GM19351 (cell line): ENCODE measurements at regions not wholly inside any gene's neighbourhood (a gene's known extent, or its start where the extent isn't known, plus 50 kb on each side); places are given as distances from the start of the nearest gene placed in this dataset.
"Not testable (repeated sequence)": the region's sequence is repeated elsewhere in the genome, so short reads cannot be mapped to it uniquely, and the experiment has no call there.

ENCODE experiments used
- ATAC-seq: cut with Tn5 transposase; IDR thresholded peaks from one replicate; pipeline ENCODE4 v1.9.1; 2021; ENCODE audit warnings: mild to moderate bottlenecking, moderate library complexity; ENCODE audit not compliant: unreplicated experiment

DNA sequence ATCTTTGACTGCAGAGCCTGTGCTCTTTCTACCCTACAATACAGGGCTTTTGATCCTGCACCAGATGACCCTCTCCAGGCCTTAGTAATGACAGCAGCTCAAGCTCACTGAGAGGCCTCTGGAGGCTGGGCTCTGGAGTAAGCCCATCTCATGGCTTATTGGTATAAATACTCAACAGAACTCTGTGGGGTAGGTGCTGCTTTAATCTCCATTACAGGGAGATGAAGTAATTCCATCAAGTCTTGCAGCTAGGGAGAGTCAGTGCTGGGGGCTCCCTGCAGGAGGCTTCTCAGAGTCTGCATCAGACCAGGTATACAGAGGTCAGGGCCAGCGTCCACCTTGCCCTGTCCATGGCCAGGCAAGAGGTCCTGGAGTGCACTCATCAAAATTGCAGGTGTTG lies 89.2 kb upstream of the SLC6A11 start:
- ATAC-seq = no peak

DNA sequence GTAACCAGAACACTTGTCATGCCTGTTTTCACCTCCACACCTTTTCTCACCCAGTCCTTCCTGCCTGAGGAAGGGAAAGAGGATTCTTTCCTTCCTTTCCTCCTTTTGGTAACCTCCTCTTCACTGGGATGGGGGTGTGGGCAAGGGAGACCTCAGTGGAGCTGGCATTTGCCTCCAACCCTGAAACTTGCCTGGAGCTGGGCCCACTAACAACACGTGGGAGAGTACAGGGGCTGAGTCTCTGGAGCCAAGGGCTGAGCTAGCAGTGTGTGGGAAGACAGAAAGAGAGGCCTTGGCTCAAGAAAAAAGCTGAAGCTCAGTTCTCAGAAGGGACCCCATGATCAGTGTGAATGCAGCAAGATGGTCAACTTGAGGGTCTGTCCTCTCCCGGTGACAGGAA lies 86.6 kb upstream of the SLC6A11 start:
- no peak for ATAC-seq

DNA sequence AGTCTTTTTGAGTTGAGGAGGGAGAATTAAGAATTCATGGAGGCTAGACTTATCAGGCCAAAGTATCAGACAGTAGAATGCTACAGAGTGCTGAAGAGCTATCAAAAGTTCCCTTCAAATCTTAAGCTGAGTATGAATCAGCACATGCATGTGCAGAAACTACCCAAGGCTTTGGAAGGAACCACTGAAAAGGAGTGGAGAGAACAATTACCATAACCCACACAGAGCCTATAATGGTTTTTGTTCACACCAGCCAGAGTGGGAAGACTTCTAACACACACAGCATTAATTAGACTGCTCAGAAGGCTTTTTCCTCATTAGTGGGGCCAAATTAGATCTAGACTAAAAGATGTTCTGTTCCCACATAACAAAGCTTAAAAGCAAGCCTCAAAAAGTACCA lies 83.7 kb upstream of the SLC6A11 start:
- ATAC-seq = no peak

DNA sequence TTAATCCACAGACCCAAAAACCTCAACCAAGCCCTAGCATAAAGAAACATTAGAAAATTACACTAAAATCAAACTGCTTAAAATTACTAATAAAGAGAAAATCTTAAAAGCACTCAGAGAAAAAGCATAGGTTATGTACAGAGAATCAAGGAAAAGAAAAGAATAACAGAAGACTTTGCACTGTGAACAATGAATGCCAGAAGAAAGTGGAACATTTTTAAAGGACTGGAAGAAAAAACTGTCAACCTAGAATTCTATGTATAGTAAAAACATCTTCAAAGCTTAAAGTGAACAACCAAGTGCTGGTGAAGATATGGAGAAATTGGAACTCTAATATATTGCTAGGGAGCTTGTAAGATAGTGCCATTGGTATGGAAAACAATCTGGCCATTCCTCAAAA lies 82.7 kb upstream of the SLC6A11 start:
- ATAC-seq = no peak

DNA sequence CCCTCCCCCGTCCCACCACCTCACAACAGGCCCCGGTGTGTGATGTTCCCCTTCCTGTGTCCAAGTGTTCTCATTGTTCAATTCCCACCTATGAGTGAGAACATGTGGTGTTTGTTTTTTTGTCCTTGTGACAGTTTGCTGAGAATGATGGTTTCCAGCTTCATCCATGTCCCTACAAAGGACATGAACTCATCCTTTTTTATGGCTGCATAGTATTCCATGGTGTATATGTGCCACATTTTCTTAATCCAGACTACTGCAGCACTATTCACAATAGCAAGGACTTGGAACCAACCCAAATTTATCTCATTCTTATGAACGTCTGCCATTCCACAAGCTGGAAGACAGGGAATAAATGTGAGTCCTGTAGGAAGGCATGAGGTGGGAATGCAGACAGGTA lies 79.6 kb upstream of the SLC6A11 start:
- not testable (repeated sequence) for ATAC-seq

DNA sequence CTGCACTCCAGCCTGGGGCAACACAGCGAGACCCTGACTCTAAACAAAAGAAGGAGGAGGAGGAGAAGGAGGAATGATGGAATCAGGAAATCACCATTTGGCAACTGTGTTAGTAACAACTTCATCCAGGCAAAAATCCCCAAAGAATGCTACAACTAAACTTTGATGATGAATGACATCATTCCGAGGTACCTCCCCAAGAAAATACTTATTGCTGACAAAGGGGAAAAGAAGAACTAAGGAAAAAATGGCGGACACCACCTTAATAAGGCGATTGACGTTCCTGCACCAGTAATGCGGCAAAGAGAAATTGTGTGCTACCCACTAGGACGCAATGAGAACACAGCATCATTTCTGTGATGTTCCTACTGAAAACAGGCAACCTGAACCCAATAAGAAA lies 78.2 kb upstream of the SLC6A11 start:
- ATAC-seq = no peak

DNA sequence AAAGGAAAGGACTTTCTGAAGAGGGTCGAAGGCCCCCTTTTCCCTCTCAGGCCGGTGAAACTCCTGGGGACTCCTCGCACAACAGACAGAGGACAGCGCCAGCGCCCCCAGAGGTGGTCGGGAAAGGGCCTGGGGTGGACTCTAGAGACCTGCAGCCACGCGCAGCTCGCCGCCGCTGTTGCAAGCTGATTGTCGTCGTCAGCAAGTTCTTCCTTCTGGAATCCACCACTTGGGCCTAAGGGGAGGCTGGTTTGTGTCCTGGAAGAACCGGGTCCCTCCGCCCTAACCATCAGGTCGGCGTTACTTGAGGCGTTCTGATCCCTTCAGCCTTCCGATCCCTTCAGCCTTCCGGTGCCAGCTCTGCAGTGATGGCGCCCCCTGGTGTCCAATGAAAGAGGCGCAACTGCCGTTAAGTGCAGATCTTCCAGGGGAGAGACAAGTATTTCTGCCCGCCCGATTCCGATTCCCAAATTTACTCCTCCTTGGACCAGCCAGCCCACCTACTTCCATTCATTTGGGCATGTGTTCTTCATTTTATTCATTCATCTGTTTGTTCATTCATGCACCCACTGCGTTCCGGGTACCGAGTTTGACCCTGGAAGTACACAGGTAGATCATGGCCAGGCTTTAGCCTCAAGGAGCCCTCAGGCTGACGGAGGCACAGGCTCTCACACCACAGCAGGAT lies 77.2 kb upstream of the SLC6A11 start:
- ATAC-seq = peak; percentile 63

DNA sequence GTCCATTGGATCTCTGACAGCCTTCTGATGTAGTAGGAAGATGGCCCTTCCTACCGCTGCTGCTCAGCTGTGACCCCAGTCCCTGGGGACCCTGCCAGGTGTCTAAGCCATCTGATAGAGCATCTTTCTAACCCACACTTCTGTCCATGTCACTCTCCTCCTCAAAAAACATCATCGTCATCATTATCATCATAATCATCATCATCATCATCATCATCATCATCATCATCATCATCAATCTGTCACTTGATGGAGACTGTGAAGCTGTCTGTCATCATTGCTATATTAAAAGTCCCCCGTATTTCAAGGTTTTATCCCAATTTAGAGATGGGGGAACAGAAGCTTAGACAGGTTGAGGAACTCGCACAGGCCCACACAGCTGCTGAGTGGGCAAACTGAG lies 75.1 kb upstream of the SLC6A11 start:
- ATAC-seq = no peak

DNA sequence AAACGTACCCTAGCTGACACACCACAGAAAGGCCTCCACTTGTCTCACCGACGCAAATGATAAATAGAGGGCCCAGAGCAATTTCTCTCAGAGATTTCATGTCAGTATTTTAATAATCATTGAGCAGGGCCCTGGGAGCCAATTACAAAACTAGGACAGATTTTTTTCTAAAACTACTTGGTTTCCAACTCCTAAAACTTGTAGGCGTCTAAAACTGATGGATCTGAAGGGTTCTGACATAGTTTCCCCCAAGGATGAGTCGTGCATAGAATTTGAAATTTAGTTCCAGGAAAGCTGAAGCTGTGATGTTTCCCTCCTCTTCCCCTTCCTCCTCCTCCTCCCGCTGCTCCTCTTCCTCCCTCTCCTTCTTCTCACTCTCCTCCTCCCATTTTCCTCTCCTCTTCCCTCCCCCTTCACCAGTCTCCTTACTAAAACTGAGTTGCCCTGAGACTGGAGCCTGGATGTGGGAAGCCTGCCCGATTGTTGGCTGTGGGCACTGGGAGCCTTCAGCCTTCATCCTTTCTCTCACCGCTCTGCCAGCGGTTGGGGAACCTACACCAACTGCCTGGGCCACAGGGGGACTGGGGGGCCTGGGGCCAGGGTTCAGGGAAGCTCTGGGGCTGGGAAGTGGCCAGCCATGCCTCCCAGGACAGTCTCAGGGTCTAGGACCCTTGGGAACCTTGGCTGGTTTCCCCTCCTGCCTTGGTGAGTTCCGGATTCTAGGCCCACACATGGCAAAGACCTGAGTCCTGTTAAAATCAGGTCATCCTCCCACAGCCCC lies 73.9 kb upstream of the SLC6A11 start:
- ATAC-seq = no peak

DNA sequence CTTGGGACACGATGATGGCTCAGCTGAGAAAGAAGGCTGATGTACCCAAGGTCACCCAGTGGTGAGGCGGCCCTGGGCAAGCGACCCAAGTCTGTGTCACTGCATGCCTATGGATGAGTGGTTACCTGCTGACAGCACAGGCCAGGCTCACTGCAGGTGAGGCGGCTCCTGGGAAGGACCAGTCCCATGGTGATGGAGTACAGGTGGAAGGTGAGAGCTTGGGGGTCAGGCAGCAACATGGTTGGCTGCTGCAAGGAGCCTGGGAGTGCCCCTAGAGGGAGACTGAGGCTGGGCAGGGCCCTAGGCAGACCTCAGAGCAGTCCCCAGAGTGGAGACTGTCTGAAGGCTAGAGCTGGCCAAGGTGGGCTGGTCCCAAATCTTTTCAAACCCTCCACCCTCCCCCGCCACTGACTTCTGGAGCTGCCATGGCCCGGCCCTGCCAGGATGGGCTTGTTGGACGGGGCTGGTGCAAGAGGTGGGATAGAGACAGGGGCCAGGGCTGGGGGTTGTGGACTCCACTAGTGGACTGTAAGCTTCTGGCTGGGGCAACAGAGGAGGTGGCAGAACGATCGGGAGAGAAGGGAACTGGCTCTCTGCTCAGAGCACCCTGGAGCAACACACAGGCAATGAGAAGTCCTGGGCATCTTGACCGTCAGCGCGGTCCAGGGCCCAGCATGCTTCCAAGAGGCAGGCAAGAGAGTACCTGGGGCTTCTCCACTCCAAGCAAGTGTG lies 72.5 kb upstream of the SLC6A11 start:
- no peak for ATAC-seq

DNA sequence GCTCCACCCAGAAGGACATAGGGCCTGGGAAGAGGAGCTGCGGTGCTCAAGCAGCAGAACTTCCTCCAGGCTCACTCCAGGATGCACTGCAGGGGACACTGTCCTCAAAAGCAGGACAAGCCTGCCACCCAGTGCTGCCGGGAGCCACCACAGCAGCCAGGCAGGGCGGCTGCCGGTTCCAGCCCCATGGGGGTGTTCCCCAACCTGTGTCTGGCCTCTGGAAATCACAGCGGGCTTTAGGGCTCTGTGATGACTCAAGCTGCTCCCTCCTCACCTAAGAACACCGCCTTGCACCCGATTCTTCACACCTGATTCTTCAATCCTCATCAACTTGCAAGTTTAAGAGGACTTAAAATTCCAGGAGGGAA lies 71.9 kb upstream of the SLC6A11 start:
- ATAC-seq = no peak

DNA sequence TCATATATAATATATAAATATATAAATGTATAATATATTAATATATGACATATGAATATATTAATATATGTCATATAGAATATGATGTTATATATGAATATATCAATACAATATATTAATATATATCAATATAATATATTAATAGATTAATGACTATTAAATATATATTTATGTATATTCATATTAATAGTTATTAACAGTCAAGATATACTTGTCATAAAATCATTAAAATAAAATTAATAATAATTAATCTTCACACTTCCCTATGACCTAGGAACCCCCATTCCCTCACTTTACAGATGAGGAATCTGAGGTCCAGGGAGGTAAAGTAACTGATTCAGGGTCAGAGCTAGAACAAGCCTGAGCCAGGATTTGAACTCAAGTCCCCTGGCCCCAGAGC lies 70.6 kb upstream of the SLC6A11 start:
- ATAC-seq = no peak

DNA sequence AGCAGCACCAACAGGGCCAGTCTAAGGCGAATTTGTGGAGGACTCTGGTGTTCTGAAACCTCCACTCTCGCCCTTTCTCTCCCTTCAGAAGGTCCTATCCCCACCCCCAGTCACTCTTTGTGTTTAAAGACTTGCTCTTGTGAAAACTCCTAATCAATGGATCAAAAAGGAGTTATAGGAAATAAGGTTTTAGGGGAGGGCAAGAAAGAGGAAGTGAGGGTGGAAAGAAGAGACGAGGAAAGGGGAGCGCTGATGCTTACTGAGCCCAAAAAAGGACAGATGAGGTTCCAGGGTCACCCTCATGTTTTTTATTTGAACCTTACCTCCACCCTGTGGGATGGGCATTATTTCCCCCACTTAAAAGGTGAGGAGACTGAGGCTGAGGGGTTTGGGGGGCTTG lies 70.0 kb upstream of the SLC6A11 start:
- no peak for ATAC-seq

DNA sequence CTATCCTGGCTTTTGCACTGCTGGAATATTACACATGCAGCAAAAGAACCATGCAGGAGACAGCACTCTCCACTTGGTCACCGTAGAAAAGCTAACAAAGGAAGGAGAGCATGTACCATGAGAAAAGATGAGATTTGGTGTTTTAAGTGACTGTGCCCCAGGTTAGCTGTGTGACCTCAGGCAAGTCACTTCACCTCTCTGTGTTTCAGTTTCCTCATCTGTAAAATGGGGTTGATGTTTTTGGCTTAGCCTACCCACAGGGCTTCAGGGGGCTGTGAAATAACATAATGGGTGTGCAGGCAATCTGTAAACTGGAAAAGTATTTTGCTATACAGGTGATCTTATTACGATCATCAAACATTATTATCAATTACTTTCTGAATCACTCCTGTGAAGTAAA lies 69.3 kb upstream of the SLC6A11 start:
- no peak for ATAC-seq

DNA sequence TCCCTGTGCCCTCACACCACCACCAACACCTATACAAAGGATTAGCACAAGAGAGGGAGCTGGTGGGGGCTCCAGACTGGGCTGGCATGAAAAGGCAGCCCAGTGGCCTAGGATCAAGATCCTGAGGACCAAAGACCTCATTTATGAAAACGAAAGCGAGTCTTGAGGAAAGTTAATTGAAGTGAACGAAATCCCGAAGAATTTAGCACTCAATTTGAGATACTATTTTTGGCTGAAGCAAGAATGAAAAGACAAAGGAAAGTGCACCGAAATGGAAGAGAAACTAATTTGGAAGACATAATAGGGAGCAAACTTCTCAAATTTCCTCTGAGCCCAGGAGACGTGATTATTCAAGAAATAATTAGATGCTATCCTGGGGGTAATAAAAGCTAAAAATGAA lies 68.7 kb upstream of the SLC6A11 start:
- ATAC-seq = no peak

DNA sequence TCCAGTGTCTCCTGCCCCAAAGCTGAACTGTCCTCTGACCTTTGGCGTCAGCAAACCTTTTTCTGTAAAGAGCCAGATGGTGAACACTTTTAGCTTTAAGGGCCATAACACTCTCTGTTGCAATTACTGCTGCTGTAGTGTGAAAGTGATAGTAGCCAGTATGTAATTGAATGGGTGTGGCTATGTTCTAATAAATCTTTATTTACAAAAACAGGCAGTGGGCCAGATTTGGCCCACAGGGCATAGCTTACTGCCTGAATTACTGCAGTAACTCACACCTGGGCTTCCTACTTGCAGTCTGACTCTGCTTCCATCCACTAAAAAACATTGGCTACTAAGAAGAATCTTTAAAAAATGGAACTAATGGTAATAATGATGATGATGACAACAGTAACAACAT lies 68.0 kb upstream of the SLC6A11 start:
- ATAC-seq = no peak

DNA sequence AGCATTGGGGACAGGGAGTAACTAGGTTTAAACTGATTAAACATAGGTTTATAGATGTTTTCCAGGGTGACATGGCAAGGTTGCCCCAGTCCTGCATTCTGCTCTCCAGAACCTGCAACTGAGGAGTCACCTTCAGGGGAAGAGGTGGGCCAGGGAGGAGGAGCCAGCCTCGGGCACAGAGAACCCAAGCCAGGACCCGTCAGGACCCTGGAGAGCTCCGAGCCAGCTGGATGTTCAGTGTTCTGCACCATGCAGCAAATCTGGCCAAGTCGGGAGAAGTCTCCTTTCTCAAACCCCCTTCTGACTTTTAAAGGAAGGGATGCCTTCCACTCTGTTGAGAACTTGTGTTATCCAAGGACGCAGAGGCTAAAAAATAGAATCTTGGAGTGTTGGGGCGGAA lies 62.1 kb upstream of the SLC6A11 start:
- ATAC-seq = no peak

DNA sequence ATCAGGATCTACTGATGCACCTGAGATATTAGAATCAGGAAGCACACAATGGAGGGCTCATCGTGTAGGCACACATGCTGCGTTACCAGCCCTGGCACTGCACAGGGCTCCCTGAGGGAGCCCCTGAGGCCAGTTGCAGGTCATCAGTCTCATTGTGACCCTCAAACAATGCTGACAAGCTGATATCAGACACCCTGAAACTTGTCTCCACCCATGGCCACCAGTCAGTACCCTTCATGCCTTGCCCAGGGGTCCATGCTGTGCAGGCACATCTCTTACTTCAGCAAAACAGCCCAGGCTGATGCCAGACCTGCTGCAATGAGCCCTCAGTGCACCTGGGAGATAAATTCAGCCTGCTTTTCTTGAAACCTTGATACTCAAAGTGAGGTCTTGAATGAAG lies 59.5 kb upstream of the SLC6A11 start:
- no peak for ATAC-seq

DNA sequence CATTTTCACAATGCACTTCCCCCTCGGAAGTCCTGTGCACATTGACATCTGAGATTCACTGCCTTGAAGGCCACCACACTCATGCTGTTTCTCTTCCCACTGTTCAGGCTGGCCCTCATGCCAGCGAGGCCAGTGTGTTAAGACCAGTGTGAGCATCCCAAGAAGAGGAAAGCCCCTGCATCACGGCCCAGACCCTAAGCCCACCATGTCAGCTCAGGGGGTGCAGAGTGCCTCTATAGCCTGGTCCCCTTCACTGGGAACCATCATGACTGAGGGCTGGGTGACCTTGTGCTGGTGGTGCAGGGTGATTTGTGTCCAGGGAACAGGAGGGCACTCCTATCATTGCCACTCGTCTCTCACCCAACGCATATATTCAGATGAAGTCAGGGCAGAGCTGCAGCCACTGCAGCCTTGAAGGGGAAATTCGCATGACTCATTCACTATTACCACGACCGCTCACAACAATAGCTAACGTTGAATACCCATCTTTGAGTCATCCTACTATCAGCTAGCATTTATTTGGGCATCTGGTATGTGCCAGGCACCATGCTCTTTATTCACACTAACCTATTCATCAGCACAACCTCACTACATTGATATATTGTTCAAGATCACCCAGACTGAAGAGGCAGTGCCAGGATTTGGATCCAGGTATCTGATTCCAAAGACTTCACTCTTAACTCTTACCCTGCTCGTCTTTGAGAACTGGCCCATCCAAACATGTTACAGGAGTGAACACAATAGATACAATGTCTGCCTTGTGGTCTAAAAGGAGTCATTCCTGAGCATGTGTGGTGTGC lies 58.8 kb upstream of the SLC6A11 start:
- ATAC-seq = no peak

DNA sequence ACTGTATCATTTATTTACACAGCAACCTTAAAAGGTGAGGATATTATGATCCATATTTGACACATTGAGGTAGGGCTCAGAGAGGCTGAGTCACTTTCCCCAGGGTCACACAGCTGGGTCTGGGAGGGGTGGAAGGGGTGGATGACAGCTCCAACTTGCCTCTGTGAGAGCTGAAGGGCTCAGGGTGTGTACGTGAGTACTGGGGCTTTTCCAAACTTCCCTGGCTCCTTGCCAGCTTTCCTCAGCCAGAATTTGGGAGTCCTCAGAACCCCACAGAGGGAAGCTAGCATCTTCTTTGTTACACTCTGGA lies 58.3 kb upstream of the SLC6A11 start:
- no peak for ATAC-seq

DNA sequence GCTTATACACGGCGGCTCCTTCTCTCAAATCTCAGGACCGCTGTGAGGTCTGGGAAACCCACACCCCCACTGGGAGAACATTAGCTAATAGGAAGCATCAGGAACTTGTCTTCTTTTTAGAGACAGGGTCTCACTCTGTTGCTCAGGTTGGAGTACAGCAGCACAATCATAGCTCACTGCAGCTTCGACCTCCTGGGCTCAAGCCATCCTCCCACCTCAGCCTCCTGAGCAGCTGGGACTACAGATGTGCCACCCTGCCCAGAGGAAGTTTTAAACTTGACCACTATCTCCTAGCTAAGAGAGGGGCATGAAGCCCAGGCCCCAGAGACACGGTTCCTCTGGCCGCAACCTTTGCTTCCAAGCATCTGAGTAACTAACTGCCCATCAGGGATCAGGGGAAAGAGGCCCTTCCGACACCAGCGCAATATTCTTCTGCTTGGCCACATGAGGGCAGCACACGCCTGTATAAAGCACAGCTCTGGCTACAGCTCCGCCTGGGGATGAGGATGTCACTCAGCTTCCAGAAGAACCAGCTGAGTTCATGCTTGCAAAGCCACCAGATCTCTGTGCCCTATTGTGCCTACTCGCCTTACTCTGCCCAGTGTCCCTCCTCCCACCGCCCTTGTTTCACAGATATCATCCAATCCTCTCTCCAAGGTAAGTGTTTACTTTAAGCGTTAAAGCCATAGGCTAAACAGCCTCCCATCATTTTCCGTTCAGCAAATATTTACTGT lies 57.6 kb upstream of the SLC6A11 start:
- peak; percentile 68 for ATAC-seq
